Eye (tissue), 1 donor: ENCODE measurements at regions not wholly inside any gene's neighbourhood (a gene's known extent, or its start where the extent isn't known, plus 50 kb on each side); places are given as distances from the start of the nearest gene placed in this dataset.
"Not testable (repeated sequence)": the region's sequence is repeated elsewhere in the genome, so short reads cannot be mapped to it uniquely, and the experiment has no call there.

Experiments used
- DNase-seq: peaks from one replicate; pipeline ENCODE4 v3.0.0-alpha.2; 2015

GRCh38 chr16:79881107-79881506, 280.6 kb upstream of the MAF start:
- not testable (repeated sequence) for DNase-seq

- DNase-seq, result no peak
Measured at GRCh38 chr16:79876332-79876730, 275.8 kb upstream of the MAF start.

GRCh38 chr16:79874391-79874790, 273.9 kb upstream of the MAF start:
- no peak for DNase-seq

- no peak for DNase-seq
Measured at GRCh38 chr16:79873825-79874224, 273.3 kb upstream of the MAF start.

- DNase-seq, result no peak
Measured at GRCh38 chr16:79871906-79872305, 271.4 kb upstream of the MAF start.

GRCh38 chr16:79870016-79870886, 269.7 kb upstream of the MAF start:
- DNase-seq, result no peak

- no peak for DNase-seq
Measured at GRCh38 chr16:79869304-79870015, 268.9 kb upstream of the MAF start.

- DNase-seq, result no peak
Measured at GRCh38 chr16:79868841-79869240, 268.3 kb upstream of the MAF start.

GRCh38 chr16:79867425-79867997, 267.0 kb upstream of the MAF start:
- DNase-seq, result no peak

- DNase-seq, result no peak
Measured at GRCh38 chr16:79865918-79866317, 265.4 kb upstream of the MAF start.

- DNase-seq, result no peak
Measured at GRCh38 chr16:79864781-79865391, 264.3 kb upstream of the MAF start.

GRCh38 chr16:79864032-79864780, 263.7 kb upstream of the MAF start:
- DNase-seq, result no peak

- no peak for DNase-seq
Measured at GRCh38 chr16:79863128-79864031, 262.8 kb upstream of the MAF start.

- no peak for DNase-seq
Measured at GRCh38 chr16:79862601-79863000, 262.1 kb upstream of the MAF start.

GRCh38 chr16:79856581-79856980, 256.0 kb upstream of the MAF start:
- no peak for DNase-seq

GRCh38 chr16:79850348-79850747, 249.8 kb upstream of the MAF start:
- DNase-seq, result no peak

GRCh38 chr16:79849119-79849518, 248.6 kb upstream of the MAF start:
- DNase-seq, result no peak

- peak; percentile 14 for DNase-seq
Measured at GRCh38 chr16:79848719-79849118, 248.2 kb upstream of the MAF start.

- DNase-seq, result no peak
Measured at GRCh38 chr16:79847569-79847968, 247.0 kb upstream of the MAF start.

- no peak for DNase-seq
Measured at GRCh38 chr16:79847101-79847500, 246.6 kb upstream of the MAF start.

GRCh38 chr16:79845734-79846135, 245.2 kb upstream of the MAF start:
- DNase-seq, result no peak
